ENCODE measurements at regions not wholly inside any gene's neighbourhood (a gene's known extent, or its start where the extent isn't known, plus 50 kb on each side); places are given as distances from the start of the nearest gene placed in this dataset.

DNA sequence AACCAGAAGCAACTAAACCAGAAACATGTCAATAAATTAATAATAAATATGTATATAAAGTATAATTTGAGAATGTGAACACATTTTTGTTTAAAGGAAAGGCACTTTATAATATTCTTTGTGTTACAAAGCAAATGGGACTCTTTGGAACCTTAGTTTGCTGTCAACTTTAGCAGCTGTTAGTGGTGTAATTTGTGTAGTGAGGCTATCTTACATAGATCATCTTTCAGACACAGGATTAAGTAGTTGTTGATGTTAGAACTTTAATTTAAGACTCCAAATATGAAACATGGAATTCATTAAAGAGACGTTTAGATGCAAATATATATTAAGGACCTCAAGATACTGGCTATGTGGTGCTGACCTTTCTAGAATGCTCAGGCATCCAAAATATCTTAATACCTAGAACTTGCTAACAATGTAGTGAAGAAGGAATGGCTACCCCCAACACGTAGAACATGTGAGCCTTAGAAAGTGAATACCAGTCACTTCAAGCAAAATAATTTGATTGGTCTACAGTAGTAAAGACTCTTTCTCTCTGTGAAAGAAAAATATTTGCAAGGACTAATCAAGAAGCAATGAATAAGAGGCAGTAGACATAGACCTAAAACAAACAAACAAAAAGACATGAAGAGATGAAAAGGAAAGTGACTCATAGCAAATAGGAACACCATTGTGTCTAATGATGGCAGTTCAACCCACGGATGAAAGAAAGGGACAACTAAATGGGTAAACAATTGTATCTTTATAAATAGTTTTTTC is 811.4 kb downstream of the USP25 start:
- no peak overlapping the region for H3K4me3 ChIP-seq (replicated peaks; ENCODE audit: low read depth, low read length)
- no peak for DNase-seq (ENCODE audit: low read depth)
- TF ChIP-seq, protein P1, sequence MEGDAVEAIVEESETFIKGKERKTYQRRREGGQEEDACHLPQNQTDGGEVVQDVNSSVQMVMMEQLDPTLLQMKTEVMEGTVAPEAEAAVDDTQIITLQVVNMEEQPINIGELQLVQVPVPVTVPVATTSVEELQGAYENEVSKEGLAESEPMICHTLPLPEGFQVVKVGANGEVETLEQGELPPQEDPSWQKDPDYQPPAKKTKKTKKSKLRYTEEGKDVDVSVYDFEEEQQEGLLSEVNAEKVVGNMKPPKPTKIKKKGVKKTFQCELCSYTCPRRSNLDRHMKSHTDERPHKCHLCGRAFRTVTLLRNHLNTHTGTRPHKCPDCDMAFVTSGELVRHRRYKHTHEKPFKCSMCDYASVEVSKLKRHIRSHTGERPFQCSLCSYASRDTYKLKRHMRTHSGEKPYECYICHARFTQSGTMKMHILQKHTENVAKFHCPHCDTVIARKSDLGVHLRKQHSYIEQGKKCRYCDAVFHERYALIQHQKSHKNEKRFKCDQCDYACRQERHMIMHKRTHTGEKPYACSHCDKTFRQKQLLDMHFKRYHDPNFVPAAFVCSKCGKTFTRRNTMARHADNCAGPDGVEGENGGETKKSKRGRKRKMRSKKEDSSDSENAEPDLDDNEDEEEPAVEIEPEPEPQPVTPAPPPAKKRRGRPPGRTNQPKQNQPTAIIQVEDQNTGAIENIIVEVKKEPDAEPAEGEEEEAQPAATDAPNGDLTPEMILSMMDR (IDR thresholded peaks at IDR 0.05; ENCODE audit: low read length, missing control alignments) = no peak

DNA sequence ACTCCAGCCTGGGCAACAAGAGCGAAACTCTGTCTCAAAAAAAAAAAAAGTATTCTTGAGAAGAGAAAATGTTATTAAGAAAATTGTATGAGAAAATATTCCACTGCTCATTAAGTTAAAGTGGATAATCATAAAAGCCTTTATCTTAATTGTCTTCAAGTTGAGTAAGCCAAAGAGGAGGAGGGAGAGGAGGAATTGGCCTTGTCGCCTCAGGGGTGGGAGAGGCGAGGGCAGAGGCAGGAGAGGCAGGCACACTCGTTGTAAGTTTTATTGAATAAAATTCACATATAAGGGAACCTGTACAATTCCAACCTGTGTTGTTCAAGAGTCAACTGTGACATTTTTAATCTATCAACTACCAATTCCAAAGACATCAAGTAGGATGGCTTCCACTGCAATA is 820.3 kb downstream of the USP25 start:
- H3K4me3 ChIP-seq (replicated peaks; ENCODE audit: low read depth, low read length) = no peak overlapping the region
- no peak for DNase-seq (ENCODE audit: low read depth)
- TF ChIP-seq, protein P1 (IDR thresholded peaks at IDR 0.05; ENCODE audit: low read length, missing control alignments) = no peak

DNA sequence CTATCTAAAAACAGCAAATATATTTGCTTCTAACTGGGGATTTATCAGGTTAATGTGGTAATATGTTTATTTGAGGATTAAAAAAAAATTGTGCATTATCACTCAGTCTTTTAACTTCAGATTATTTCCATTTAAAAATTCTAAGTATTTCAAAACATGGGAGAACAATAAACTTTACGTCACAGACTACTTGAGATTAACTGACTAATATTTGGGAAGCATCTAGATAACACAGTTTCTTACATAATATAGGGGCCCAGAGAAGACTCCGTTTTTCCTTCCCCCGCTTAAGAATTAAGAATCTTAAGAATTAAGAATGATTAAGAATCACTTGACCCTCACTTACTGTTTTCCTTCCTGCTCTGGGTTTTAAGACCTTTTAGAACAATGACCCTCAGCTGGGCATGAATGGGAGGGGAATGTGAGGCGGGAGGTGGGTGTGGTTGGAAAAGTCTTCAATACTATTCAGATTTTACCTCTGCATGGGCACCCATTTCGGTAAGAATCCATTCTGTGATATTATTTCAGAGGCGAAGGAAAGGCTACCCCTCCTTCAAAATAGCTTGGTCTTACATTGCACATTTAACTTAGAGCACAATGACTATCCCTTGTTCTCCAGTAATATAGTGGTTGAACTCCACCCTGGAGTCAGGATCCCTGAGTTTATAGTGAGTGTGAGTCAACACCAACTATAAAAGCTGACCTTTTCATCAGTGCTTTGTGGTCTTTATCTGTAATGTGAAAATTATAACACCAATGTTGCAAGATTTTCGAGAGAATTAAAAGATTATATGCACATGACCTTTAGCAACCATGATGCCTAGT is 821.3 kb downstream of the USP25 start:
- DNase-seq (ENCODE audit: low read depth) = peak; percentile 39

DNA sequence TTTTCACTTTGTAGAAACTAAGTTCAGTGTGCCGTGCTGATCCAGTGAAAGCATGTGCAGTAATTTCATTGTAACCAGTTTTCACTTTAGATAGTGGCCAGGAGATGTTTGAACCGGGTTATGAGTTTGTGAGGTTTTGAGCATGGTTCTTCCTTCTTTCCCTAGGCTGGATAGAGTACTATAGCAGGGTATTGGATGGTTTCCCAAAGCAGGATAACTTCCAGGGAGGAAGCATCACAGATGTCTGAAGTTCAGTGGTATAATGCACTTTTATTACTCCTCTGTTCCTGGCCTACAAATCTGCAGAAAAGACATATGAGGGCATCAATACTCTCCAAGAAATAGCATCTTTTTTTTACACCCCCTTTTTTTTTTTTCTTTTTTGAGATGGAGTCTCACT is 823.1 kb downstream of the USP25 start:
- TF ChIP-seq, protein P1 (IDR thresholded peaks at IDR 0.05; ENCODE audit: low read length, missing control alignments) = no peak
- DNase-seq (ENCODE audit: low read depth) = no peak
- no peak overlapping the region for H3K4me3 ChIP-seq (replicated peaks; ENCODE audit: low read depth, low read length)

More for the DNA sequence above, 821.3 kb downstream of the USP25 start:
- TF ChIP-seq, protein P1 (IDR thresholded peaks at IDR 0.05; ENCODE audit: low read length, missing control alignments) = no peak
- H3K4me3 ChIP-seq (replicated peaks; ENCODE audit: low read depth, low read length) = no peak overlapping the region

DNA sequence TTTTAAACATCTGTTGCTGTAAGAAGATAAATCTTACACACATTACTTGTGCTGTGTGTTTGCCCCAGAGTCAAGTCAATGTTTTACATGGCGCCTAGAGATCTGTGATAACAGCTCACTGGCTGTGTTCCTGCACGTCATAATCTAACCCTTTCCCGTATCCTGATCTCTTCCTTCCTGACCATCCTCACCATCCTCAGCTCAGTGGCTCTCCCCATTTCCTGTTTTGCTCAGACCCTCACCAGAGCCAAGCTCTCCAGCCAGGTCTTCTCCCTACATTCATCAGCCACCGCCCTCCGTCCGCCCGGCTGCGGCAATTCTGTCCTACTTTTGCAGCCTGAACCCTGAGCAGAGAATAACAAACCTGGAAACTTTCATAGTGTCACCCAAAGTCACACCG is 824.7 kb downstream of the USP25 start:
- TF ChIP-seq, protein P1 (IDR thresholded peaks at IDR 0.05; ENCODE audit: low read length, missing control alignments) = no peak
- DNase-seq (ENCODE audit: low read depth) = peak; percentile 47
- H3K4me3 ChIP-seq (replicated peaks; ENCODE audit: low read depth, low read length) = no peak overlapping the region

DNA sequence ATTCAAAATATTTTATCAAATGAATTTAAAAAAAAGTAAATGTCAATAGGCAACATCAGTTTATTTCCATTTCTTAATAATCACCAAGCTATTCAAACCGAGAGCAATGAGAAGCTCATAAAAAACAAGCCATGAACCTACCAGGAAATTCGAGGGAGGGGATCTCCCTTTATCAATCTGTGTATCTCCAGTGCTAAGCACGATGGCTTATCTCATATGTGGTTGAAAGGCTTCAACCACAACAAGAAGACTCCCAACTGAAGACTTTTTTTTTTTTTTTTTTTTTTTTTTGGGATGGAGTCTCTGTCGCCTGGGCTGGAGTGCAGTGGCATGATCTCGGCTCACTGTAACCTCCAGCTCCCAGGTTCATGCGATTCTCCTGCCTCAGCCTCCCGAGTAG is 833.3 kb downstream of the USP25 start:
- DNase-seq (ENCODE audit: low read depth) = no peak
- no peak overlapping the region for H3K4me3 ChIP-seq (replicated peaks; ENCODE audit: low read depth, low read length)
- TF ChIP-seq, protein P1 (IDR thresholded peaks at IDR 0.05; ENCODE audit: low read length, missing control alignments) = no peak

Data from fibroblast of pulmonary artery (primary cell).